Hippocampal formation (tissue), 2 donors: ENCODE measurements at regions not wholly inside any gene's neighbourhood (a gene's known extent, or its start where the extent isn't known, plus 50 kb on each side); places are given as distances from the start of the nearest gene placed in this dataset.

Experiments
- DNase-seq, 2 donors: peaks; one replicate each; lab custom pipeline; 2025; lab: John Stamatoyannopoulos, UW

GRCh38 chr18:53649621-53650020, 574.8 kb downstream of the MBD2 start:
- DNase-seq = no peak

GRCh38 chr18:53644799-53645471, 579.5 kb downstream of the MBD2 start:
- no peak for DNase-seq

GRCh38 chr18:53639687-53640086, 584.8 kb downstream of the MBD2 start:
- no peak for DNase-seq

- no peak for DNase-seq
Measured at GRCh38 chr18:53629337-53629736, 595.1 kb downstream of the MBD2 start.

- no peak for DNase-seq
Measured at GRCh38 chr18:53625997-53626599, 598.4 kb downstream of the MBD2 start.

GRCh38 chr18:53610957-53611356, 613.5 kb downstream of the MBD2 start:
- DNase-seq = no peak

GRCh38 chr18:53606792-53607191, 617.7 kb downstream of the MBD2 start:
- DNase-seq = no peak

GRCh38 chr18:53605198-53605597, 619.3 kb downstream of the MBD2 start:
- no peak for DNase-seq

GRCh38 chr18:53603276-53603675, 621.2 kb downstream of the MBD2 start:
- DNase-seq = peak; percentile 11 to 23

GRCh38 chr18:53601344-53601743, 623.1 kb downstream of the MBD2 start:
- DNase-seq = no peak

GRCh38 chr18:53586923-53587322, 637.5 kb downstream of the MBD2 start:
- no peak for DNase-seq
